IMR-90 (cell line): ENCODE measurements at regions not wholly inside any gene's neighbourhood (a gene's known extent, or its start where the extent isn't known, plus 50 kb on each side); places are given as distances from the start of the nearest gene placed in this dataset.

Experiments
- ATAC-seq: fragments of 200-7000 bp; cut with Tn5 transposase; 2 replicates; pipeline ENCODE4 v1.9.1; 2020; ENCODE audit warnings: low read depth, mild to moderate bottlenecking, moderate library complexity
- BruUV-seq: library from RNA; stranded (reverse); fragments of 400-500 nt; replicated peaks from 2 replicates; lab custom pipeline; 2021; lab: Mats Ljungman, UMichigan
- CTCF ChIA-PET: fragments of 300-600 bp; formaldehyde crosslinking; extraction: SDS; loops from one replicate; lab custom pipeline; 2021; ENCODE audit warnings: antibody characterized with exemption; lab: Yijun Ruan, JAX
- POLR2A ChIA-PET: fragments of 300-600 bp; sonication (Branson Sonifier 250); formaldehyde crosslinking; loops from one replicate; lab custom pipeline; 2022; ENCODE audit warnings: antibody characterized with exemption; ENCODE audit not compliant: unreplicated experiment; lab: Charles Lee
- DNase-seq: peaks from one replicate; pipeline ENCODE4 v3.0.0; 2013
- H2AFZ ChIP-seq: replicated peaks from 2 replicates; pipeline ENCODE3; 2013; ENCODE audit warnings: low read length, mild to moderate bottlenecking; ENCODE audit not compliant: poor library complexity
- H2AK5ac ChIP-seq: 2 replicates; pipeline ENCODE4 v1.6.1; 2013; ENCODE audit warnings: low read depth, low read length, inconsistent platforms
- H2AK9ac ChIP-seq: replicated peaks from 2 replicates; pipeline ENCODE3; 2013; ENCODE audit warnings: mild to moderate bottlenecking, low read depth, low read length, moderate library complexity; ENCODE audit not compliant: poor library complexity
- H2BK120ac ChIP-seq: 2 replicates; pipeline ENCODE4 v1.6.1; 2013; ENCODE audit warnings: low read depth, low read length, inconsistent platforms
- H2BK15ac ChIP-seq: 3 replicates; pipeline ENCODE4 v1.6.1; 2013; ENCODE audit warnings: low read depth, low read length, inconsistent platforms
- H2BK20ac ChIP-seq: 2 replicates; pipeline ENCODE4 v1.6.1; 2013; ENCODE audit warnings: low read depth, mild to moderate bottlenecking, inconsistent platforms, low read length, moderate library complexity
- H2BK5ac ChIP-seq: 2 replicates; pipeline ENCODE4 v1.6.1; 2013; ENCODE audit warnings: mild to moderate bottlenecking, low read depth, low read length, inconsistent platforms; ENCODE audit not compliant: poor library complexity, severe bottlenecking
- H3K14ac ChIP-seq: replicated peaks from 2 replicates; pipeline ENCODE4 v1.6.1; 2013; ENCODE audit warnings: low read depth, low read length, inconsistent platforms
- H3K18ac ChIP-seq: 2 replicates; pipeline ENCODE4 v1.6.1; 2013; ENCODE audit warnings: low read depth, low read length, control low read depth
- H3K23ac ChIP-seq: 2 replicates; pipeline ENCODE4 v1.6.1; 2013; ENCODE audit warnings: low read depth, low read length, inconsistent platforms
- H3K27ac ChIP-seq: 2 replicates; pipeline ENCODE4 v1.5.1; 2013; ENCODE audit warnings: mild to moderate bottlenecking, control low read depth, low read length; ENCODE audit not compliant: insufficient read depth
- H3K27me3 ChIP-seq: 2 replicates; pipeline ENCODE4 v1.6.1; 2013; ENCODE audit warnings: low read length; ENCODE audit not compliant: control insufficient read depth, insufficient read depth
- H3K36me3 ChIP-seq: 2 replicates; pipeline ENCODE4 v1.6.1; 2013; ENCODE audit warnings: low read length, mixed read lengths; ENCODE audit not compliant: control insufficient read depth, insufficient read depth
- H3K4ac ChIP-seq: 2 replicates; pipeline ENCODE4 v1.6.1; 2013; ENCODE audit warnings: low read depth, low read length, inconsistent platforms
- H3K4me1 ChIP-seq: 2 replicates; pipeline ENCODE4 v1.6.1; 2013; ENCODE audit warnings: low read length, mixed read lengths; ENCODE audit not compliant: control insufficient read depth, insufficient read depth
- H3K4me2 ChIP-seq: 2 replicates; pipeline ENCODE4 v1.6.1; 2013; ENCODE audit warnings: low read depth, mild to moderate bottlenecking, control low read depth, low read length, moderate library complexity
- H3K4me3 ChIP-seq: 2 replicates; pipeline ENCODE4 v1.5.1; 2013; ENCODE audit warnings: low read depth, mild to moderate bottlenecking, control low read depth, low read length, moderate library complexity; ENCODE audit not compliant: insufficient read depth
- H3K56ac ChIP-seq: 2 replicates; pipeline ENCODE4 v1.6.1; 2013; ENCODE audit warnings: low read length, inconsistent platforms; ENCODE audit not compliant: insufficient read depth; ENCODE audit errors: extremely low read depth
- H3K79me1 ChIP-seq, 2 experiments: 2 replicates each; pipeline ENCODE4 v1.6.1; 2013; ENCODE audit warnings: low read length in 2 of 2, inconsistent platforms in 1 of 2, low read depth in 1 of 2
- H3K9ac ChIP-seq: 2 replicates; pipeline ENCODE4 v1.6.1; 2013; ENCODE audit warnings: low read depth, low read length, control low read depth
- H3K9me1 ChIP-seq: 2 replicates; pipeline ENCODE4 v1.6.1; 2013; ENCODE audit warnings: low read length, inconsistent platforms; ENCODE audit not compliant: insufficient read depth
- H3K9me3 ChIP-seq: 2 replicates; pipeline ENCODE4 v1.6.1; 2013; ENCODE audit warnings: low read length; ENCODE audit not compliant: control insufficient read depth, insufficient read depth
- H4K20me1 ChIP-seq: 2 replicates; pipeline ENCODE4 v1.6.1; 2013; ENCODE audit warnings: low read length, inconsistent platforms; ENCODE audit not compliant: insufficient read depth
- H4K5ac ChIP-seq: 2 replicates; pipeline ENCODE4 v1.6.1; 2013; ENCODE audit warnings: mild to moderate bottlenecking, low read depth, low read length, control low read depth
- H4K8ac ChIP-seq, 2 experiments: 2 replicates each; pipeline ENCODE4 v1.6.1; 2013; ENCODE audit warnings: low read depth in 2 of 2, low read length in 2 of 2, control low read depth in 1 of 2, inconsistent platforms in 1 of 2
- H4K91ac ChIP-seq: 2 replicates; pipeline ENCODE4 v1.6.1; 2013; ENCODE audit warnings: low read depth, low read length, inconsistent platforms; ENCODE audit not compliant: insufficient read depth
- BHLHE40 ChIP-seq: fragments of 150-350 bp; IDR thresholded peaks from 2 replicates; pipeline ENCODE4 v1.6.1; 2016; ENCODE audit warnings: mild to moderate bottlenecking, low read depth, low read length
- CTCF ChIP-seq: conservative IDR thresholded peaks from 2 replicates; pipeline ENCODE4 v1.5.1; 2012; ENCODE audit warnings: mild to moderate bottlenecking, low read depth, low read length, improper control_type of control experiment
- MXI1 ChIP-seq: IDR thresholded peaks from 2 replicates; pipeline ENCODE4 v1.6.1; 2012; ENCODE audit warnings: low read depth, mild to moderate bottlenecking, low read length, moderate library complexity, borderline replicate concordance
- NFE2L2 ChIP-seq: fragments of 150-350 bp; IDR thresholded peaks from 2 replicates; pipeline ENCODE4 v1.6.1; 2016; ENCODE audit warnings: low read depth, mild to moderate bottlenecking, low read length
- POLR2A ChIP-seq: IDR thresholded peaks from 2 replicates; pipeline ENCODE4 v1.6.1; 2012; ENCODE audit warnings: mild to moderate bottlenecking, low read depth, low read length
- RAD21 ChIP-seq: IDR thresholded peaks from 2 replicates; pipeline ENCODE4 v1.6.1; 2012; ENCODE audit warnings: low read length, improper control_type of control experiment
- SMC3 ChIP-seq: fragments of 150-350 bp; IDR thresholded peaks from 2 replicates; pipeline ENCODE4 v1.6.1; 2016; ENCODE audit warnings: low read depth, mild to moderate bottlenecking, antibody characterized with exemption, low read length, moderate library complexity
- USF2 ChIP-seq: fragments of 150-350 bp; IDR thresholded peaks from 2 replicates; pipeline ENCODE4 v1.6.1; 2017; ENCODE audit warnings: mild to moderate bottlenecking, antibody characterized with exemption, low read length, low read depth
- WGBS, 2 experiments: methylation state at CpG; one replicate each; pipeline versions ENCODE4 v1.1.5 to v1.1.7; 2013; ENCODE audit warnings: missing lambda C conversion rate in 2 of 2; ENCODE audit not compliant: insufficient read length in 1 of 2; ENCODE audit errors: extremely low coverage in 2 of 2; 5-methylcytosine and 5-hydroxymethylcytosine counted together
- dilution Hi-C: fragments of 300-500 bp; cut with HindIII; formaldehyde crosslinking; loops from one replicate; pipeline ENCODE4 v1.14.3; 2018; ENCODE audit warnings: low sequenced_read_pairs; ENCODE audit not compliant: unreplicated experiment
- in situ Hi-C: fragments of 300-500 bp; cut with MboI; formaldehyde crosslinking; loops from 3 replicates; pipeline ENCODE4 v1.14.3; 2019; ENCODE audit warnings: low sequenced_read_pairs, inconsistent platforms, mixed read lengths
- intact Hi-C: fragments of 100-400 bp; cut with micrococcal nuclease; formaldehyde crosslinking; loops from 2 replicates; pipeline ENCODE4 v1.10.0; 2022

- H3K79me1 ChIP-seq: peaks cover 29 to 31% of the 10 kb centered on the region in 2 experiments
- dilution Hi-C loops: no loop called here
- H3K18ac ChIP-seq: no peak overlapping the region
- no peaks in the 10 kb centered on the region for H3K9me3 ChIP-seq
- intact Hi-C loops: loop anchor here (1.0 to 2.0 kb wide), 2 partner anchors 105 to 221 kb away; no protein-coding TSS in a partner anchor
- peak overlapping the region; percentile 21; the same call in 1 of the 2 replicates for H3K23ac ChIP-seq
- H2AK5ac ChIP-seq: no peak overlapping the region
- DNase-seq: peak; percentile 52
- H3K9ac ChIP-seq: peak overlapping the region; percentile 62
- TF ChIP-seq NFE2L2 (no peak), MXI1 (no peak), USF2 (no peak), CTCF (peak; percentile 13; the same call in 1 of the 2 replicates), BHLHE40 (no peak), POLR2A (no peak), RAD21 (no peak; the same call in 1 of the 2 replicates), SMC3 (peak; percentile 23; the same call in 1 of the 2 replicates)
- ChIA-PET CTCF (interaction anchor here (1.6 kb wide), 1 partner anchor 105 kb away, joined by 6 read pairs; no protein-coding TSS in a partner anchor), POLR2A (no interaction called here)
- no peak overlapping the region for H2BK5ac ChIP-seq
- H4K91ac ChIP-seq: peak overlapping the region; percentile 30; the same call in 1 of the 2 replicates
- peaks cover 3% of the 10 kb centered on the region; the same call in 1 of the 2 replicates for H3K9me1 ChIP-seq
- H3K4me2 ChIP-seq: peak overlapping the region; percentile 78
- H2AK9ac ChIP-seq: no peak overlapping the region
- H2AFZ ChIP-seq: peak overlapping the region; percentile 86
- in situ Hi-C loops: no loop called here
- H3K4me1 ChIP-seq: peaks cover 2% of the 10 kb centered on the region; the same call in 1 of the 2 replicates
- no peak overlapping the region for H3K56ac ChIP-seq
- peaks cover 3% of the 10 kb centered on the region; the same call in 1 of the 2 replicates for H4K20me1 ChIP-seq
- peak; percentile 25 for ATAC-seq
- peak overlapping the region; percentile 57 for H3K4ac ChIP-seq
- H3K27me3 ChIP-seq: no peaks in the 10 kb centered on the region
- H2BK20ac ChIP-seq: no peak overlapping the region
- peak overlapping the region; percentile 22 to 64; a peak in 2 of 4 replicates for H4K8ac ChIP-seq
- no peak overlapping the region; the same call in 1 of the 2 replicates for H3K27ac ChIP-seq
- WGBS, 2 experiments: 0% methylated on average over 1 of the region's 10 CpGs; no CpG with 5 or more reads in 1 of the 2 experiments
- peak overlapping the region; percentile 41; the same call in 1 of the 2 replicates for H3K14ac ChIP-seq
- no peaks in the 10 kb centered on the region; the same call in 1 of the 2 replicates for H3K36me3 ChIP-seq
- no TSS peak for BruUV-seq
- H4K5ac ChIP-seq: 0 out of 2 replicates have a peak overlapping the region, but pooled peaks have one; percentile 31
- no peak overlapping the region for H2BK120ac ChIP-seq
- no peak overlapping the region for H2BK15ac ChIP-seq
- peak overlapping the region; percentile 93 for H3K4me3 ChIP-seq
These were observed 80.9 kb downstream of the CHRNA1 start for GRCh38 chr2:174683392-174683759.
